NCI-H345 (cell line): ENCODE measurements at regions not wholly inside any gene's neighbourhood (a gene's known extent, or its start where the extent isn't known, plus 50 kb on each side); places are given as distances from the start of the nearest gene placed in this dataset.

Experiments used
- DNase-seq: peaks from one replicate; lab custom pipeline; 2025; lab: John Stamatoyannopoulos, UW

DNA sequence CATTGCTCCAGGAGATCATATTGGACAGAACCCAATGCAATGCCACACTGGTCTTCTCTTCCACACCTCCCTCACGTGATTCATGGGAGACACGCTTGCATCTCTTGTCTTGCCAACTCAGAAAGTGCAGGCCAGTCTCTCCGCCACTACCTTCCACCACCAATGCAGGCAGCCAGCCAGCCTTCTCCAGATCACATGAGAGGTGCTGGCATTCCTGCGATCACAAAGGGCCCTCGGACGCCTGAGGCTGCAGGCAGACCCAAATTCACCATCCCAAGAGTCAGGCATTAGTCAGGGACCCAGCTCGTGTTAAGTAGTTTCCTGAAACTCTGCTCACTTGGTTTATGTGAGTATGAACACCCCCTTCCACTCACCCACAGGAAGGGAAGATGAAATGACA lies 437.0 kb upstream of the ETAA1 start:
- no peak for DNase-seq

- no peak for DNase-seq
These were observed 434.4 kb upstream of the ETAA1 start for GRCh38 chr2:66962716-66963115.

DNA sequence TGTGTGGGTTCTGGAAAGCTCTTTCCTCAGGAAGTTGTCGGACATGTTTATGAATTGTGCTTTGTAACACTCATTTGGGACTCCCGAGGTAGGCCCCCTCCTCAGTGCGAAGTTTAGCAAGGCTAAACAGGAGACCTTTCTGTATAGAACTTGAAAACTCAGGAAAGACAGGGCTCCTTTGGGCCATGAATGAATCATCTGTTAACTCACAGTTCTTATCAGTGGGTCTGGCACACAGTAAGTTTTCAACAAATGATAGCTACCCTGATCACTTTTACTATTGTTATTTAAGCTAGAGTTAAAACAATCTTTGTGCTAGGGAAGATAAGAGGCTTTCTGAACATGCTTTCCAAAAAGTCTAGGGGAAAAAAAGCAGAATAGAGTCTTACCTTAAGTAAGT lies 430.5 kb upstream of the ETAA1 start:
- no peak for DNase-seq

DNA sequence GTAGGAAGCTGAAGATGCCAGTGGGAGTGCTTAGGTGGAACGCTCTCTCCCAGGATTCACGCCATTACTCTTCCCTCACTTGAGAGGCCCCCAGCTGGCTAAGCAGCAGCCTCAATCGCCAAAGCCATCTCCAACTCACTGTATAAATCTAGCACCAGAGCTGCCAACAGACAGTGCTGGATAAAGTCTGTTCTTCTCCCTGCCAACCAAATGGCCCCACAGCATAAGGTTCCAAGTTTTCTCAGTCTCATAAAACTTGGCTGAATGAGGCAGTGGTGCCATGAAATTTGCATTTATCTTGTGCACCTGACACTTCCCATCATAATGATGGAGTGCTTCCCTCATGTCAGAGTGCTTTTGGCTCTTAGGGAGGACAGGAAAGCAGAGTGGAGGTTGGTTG lies 428.2 kb upstream of the ETAA1 start:
- DNase-seq: no peak

- no peak for DNase-seq
These were observed 416.1 kb upstream of the ETAA1 start for GRCh38 chr2:66981074-66981473.

GRCh38 chr2:66982766-66983165 lies 414.4 kb upstream of the ETAA1 start:
- DNase-seq: no peak

DNA sequence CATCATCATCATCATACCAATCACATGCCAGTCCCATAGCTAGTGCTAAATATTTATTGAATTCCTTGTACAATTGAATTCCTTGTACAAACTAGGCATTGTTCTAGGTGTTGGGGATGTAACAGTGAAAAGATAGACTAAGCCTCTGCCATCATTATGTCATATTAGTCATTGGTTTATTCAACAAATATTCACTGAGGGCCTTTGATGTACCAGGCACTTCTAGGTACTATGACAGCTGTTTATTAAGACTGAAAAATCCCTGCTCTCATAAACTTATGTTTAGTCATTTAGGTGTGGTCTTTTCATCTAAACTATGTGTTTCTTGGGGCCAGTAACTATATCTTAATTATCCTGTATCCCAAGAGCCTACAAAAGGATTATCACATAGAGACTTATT lies 412.3 kb upstream of the ETAA1 start:
- no peak for DNase-seq

- DNase-seq: no peak
These were observed 411.2 kb upstream of the ETAA1 start for GRCh38 chr2:66985906-66986305.

DNA sequence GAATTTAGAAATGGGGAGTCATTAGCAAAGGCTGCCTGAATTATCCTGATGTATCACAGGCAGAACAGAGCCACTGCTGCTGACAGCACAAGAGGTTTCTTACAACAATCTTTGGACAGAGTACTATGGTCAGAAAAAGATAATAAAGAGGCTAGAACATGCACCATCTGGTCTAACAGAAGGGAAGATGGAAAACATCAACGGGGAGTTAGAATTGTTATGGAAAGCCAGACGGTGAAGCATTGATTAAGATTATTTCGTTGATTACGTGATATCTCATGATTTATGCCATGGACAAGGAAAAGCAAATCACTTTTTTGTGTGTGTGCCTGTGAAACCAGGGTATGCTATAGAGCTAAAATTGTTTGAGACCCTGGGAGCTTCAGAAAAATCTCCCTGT lies 409.4 kb upstream of the ETAA1 start:
- no peak for DNase-seq

- DNase-seq: no peak
These were observed 402.5 kb upstream of the ETAA1 start for GRCh38 chr2:66994654-66995053.

GRCh38 chr2:66995636-66996035 lies 401.5 kb upstream of the ETAA1 start:
- no peak for DNase-seq

- DNase-seq: no peak
These were observed 394.3 kb upstream of the ETAA1 start for GRCh38 chr2:67002618-67003371.

DNA sequence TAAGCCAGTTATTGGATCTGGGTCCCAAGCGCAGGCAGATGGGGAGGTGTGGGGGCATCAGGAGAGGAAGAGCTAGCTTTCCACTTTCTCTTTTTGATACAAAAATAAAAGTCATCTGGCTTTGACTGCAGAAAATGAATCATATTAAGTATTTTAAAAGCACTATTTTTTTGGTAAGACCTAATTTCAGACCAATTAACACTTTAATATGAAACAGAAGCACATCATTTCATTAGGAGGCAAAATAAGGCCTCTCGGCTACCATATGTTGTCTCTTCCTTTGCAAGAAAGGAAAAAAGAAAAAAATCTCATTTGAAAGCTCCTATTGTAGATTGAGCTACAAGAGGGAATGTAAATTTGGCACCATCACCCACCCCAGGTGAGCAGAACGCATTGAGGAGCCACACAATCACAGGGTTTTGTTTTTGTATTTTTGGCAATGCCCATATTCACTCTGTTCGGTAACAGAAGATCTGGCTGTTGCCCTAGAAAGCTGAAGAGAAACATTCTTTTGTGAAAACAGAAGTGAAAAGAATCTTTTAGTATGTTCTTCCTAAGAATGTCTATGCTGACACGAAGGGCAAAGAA lies 390.7 kb upstream of the ETAA1 start:
- no peak for DNase-seq

DNA sequence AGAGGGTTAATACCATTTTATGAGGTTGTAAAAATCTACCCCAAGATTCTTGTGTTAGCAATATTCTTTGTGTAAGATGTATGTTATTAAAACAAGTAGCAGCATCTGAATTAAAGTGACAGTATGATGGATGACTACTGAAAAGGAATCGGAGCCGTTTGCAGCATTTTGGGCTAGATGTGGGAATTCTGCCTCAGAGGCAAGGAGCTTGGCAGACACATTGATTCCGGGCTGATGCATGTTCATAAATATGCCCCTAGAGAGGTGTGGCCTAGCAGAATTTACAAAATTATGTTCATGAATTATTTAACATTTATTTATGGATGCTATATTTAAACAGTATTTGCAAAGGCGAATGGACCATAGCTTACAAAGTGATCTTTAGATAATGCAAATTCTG lies 389.0 kb upstream of the ETAA1 start:
- no peak for DNase-seq

DNA sequence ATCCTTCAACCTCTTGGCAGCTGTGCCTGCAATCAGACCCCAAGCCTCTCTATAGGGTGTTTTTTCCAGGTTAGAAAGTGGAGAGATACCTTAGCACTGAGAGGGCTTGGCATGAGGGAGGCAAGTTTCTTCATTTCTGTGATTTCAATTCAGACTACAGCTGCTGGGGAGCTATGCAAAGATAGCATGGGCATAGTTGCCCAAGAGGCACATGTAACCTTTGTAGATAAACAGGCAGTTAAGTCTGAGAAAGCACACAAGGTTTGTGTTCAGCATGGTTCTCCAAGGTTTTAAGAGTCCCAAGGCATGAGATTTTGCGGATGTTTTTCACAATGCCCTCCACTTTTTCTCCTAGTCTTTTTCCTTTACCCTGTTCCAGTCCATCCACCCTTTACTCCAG lies 385.0 kb upstream of the ETAA1 start:
- no peak for DNase-seq

- DNase-seq: no peak
These were observed 383.3 kb upstream of the ETAA1 start for GRCh38 chr2:67013821-67014220.

GRCh38 chr2:67015681-67016080 lies 381.5 kb upstream of the ETAA1 start:
- no peak for DNase-seq

DNA sequence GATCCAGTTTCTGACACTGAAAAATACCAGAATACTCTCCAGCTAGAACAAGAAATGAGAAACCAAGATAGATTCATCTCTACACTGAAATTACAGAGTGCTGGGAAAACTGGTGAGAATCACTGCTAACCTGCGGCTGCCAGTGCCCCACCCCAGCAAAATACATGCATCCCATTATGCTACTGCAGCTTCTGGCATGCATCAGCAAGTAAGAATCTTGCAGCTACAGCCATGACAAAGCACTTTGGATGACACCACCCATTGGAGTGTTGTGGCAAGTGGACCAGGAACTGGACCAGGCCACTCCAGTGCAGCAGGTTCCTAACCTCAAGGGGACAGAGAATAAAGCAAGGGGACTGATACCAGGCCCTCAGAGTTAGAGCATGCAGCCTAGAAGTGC lies 378.8 kb upstream of the ETAA1 start:
- no peak for DNase-seq

DNA sequence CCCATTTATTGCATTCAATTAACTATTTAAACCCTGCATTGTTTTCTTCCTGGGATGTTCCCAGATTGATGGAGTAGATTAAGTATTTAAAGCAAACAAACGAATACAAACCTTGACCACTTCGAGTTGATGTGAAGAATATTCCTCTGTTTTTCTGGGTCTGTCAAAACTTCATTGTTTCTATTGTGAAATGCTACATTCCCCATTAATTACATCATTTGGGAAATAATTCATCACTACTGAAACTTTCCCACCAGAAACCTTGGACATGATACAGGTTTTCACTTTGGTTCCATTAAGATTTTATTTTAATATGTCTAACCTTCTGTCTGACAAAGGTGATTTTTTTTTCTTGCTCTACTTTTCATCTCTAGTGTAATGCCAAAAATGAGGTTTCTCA lies 365.1 kb upstream of the ETAA1 start:
- no peak for DNase-seq

DNA sequence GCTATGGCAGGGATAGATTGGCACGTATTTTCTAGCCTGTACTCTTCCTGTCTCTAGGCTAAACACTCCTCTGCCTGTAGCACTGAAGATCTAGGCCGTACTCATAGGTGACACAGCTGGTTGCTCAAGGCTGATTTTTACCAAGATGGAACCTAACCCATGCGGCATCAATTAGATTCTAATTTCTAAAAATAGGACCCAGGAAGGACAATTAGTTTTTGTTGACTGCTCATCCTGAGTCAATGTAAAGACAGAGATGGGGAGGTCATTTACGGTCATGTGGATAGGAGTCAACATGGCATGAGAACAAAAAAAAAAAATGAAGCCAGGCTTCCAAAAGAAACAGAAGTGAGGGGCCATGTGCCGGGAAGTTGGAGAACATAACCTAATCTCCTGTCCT lies 360.7 kb upstream of the ETAA1 start:
- DNase-seq: no peak

GRCh38 chr2:67037655-67038054 lies 359.5 kb upstream of the ETAA1 start:
- DNase-seq: peak; percentile 26

- DNase-seq: no peak
These were observed 358.9 kb upstream of the ETAA1 start for GRCh38 chr2:67038195-67038594.

- no peak for DNase-seq
These were observed 358.1 kb upstream of the ETAA1 start for GRCh38 chr2:67039058-67039457.

- no peak for DNase-seq
These were observed 357.5 kb upstream of the ETAA1 start for GRCh38 chr2:67039517-67040103.
